ENCODE measurements at regions not wholly inside any gene's neighbourhood (a gene's known extent, or its start where the extent isn't known, plus 50 kb on each side); places are given as distances from the start of the nearest gene placed in this dataset.

- Histone ChIP-seq H3K79me2 (ENCODE audit: control insufficient read depth in 1 of 2, insufficient read depth in 2 of 2, low read length in 2 of 2) (no peaks in the 10 kb centered on the region), H2BK12ac (ENCODE audit: low read depth, low read length) (no peak overlapping the region), H3K9ac (replicated peaks in 1 of 4; ENCODE audit: extremely low read depth in 1 of 4, low read depth in 3 of 4, low read length in 3 of 4) (no peak overlapping the region), H3K79me1 (ENCODE audit: low read depth, low read length) (no peaks in the 10 kb centered on the region), H4K91ac (replicated peaks; ENCODE audit: insufficient read length, low read length) (no peak overlapping the region), H3K23ac (ENCODE audit: insufficient read length) (no peak overlapping the region), H2BK5ac (ENCODE audit: low read depth, low read length) (no peak overlapping the region), H3K9me3 (ENCODE audit: insufficient read depth in 2 of 2, low read depth in 1 of 2, low read length in 1 of 2) (0 out of 4 replicates have a peak, but pooled peaks cover 0 to 2% of the 10 kb centered on the region in 2 experiments), H3K23me2 (ENCODE audit: low read depth, low read length) (no peaks in the 10 kb centered on the region; the same call in 1 of the 2 replicates), H4K5ac (ENCODE audit: insufficient read length, low read depth, low read length) (no peak overlapping the region), H3K27ac (ENCODE audit: low read depth, low read length) (no peak overlapping the region), H2AK5ac (ENCODE audit: low read depth, low read length) (no peak overlapping the region), H3K4me1 (replicated peaks in 1 of 4; ENCODE audit: control insufficient read depth in 3 of 4, insufficient read depth in 4 of 4, low read length in 3 of 4) (peaks cover 0 to 2% (median 0%) of the 10 kb centered on the region in 4 experiments; a peak in 1 of 7 replicates), H3K18ac (ENCODE audit: extremely low read depth, low read length) (no peak overlapping the region), H3K4me2 (ENCODE audit: insufficient read depth in 1 of 2, low read depth in 2 of 2, low read length in 2 of 2) (no peak overlapping the region), H2BK120ac (replicated peaks; ENCODE audit: low read depth, low read length) (no peak overlapping the region), H3K36me3 (ENCODE audit: control insufficient read depth in 2 of 4, insufficient read depth in 4 of 4, low read length in 3 of 4) (no peaks in the 10 kb centered on the region), H3K4me3 (ENCODE audit: extremely low read depth in 1 of 4, insufficient read depth in 2 of 4, low read depth in 3 of 4, low read length in 4 of 4) (no peak overlapping the region), H2BK15ac (ENCODE audit: low read length) (no peak overlapping the region), H3K4ac (replicated peaks; ENCODE audit: insufficient read length, low read depth, low read length) (no peak overlapping the region), H2BK20ac (ENCODE audit: low read length) (no peak overlapping the region), H4K20me1 (replicated peaks in 1 of 2; ENCODE audit: control insufficient read depth in 1 of 2, insufficient read depth in 2 of 2, low read length in 2 of 2) (no peaks in the 10 kb centered on the region), H4K8ac (ENCODE audit: extremely low read depth, insufficient read depth, low read length) (no peak overlapping the region), H3K27me3 (replicated peaks in 1 of 4; ENCODE audit: control insufficient read depth in 3 of 4, extremely low read depth in 1 of 4, insufficient read depth in 3 of 4, low read length in 3 of 4) (no peaks in the 10 kb centered on the region), H3K56ac (replicated peaks; ENCODE audit: insufficient read length, low read depth, low read length) (no peak overlapping the region), H3K14ac (ENCODE audit: insufficient read length) (no peak overlapping the region), H2AFZ (ENCODE audit: low read length) (no peak overlapping the region)
- no peak for DNase-seq (ENCODE audit: low read depth in 1 of 2, low spot score in 2 of 2)
- ChIA-PET POLR2A (ENCODE audit: partially characterized antibody) (no interaction called here), CTCF (ENCODE audit: partially characterized antibody) (interaction anchor here (1.1 to 2.1 kb wide), 4 partner anchors 12 to 177 kb away, joined by 3 to 11 read pairs (median 4); no protein-coding TSS in a partner anchor)
- 94% methylated on average over 4 of the region's 4 CpGs; no CpG with 5 or more reads in 1 of the 2 experiments for WGBS, 2 experiments (ENCODE audit: extremely low coverage in 1 of 2, insufficient coverage in 1 of 2, insufficient read length in 1 of 2, insufficient replicate concordance in 2 of 2, low coverage in 1 of 2, low lambda C conversion rate in 2 of 2, missing lambda C conversion rate in 1 of 2)
- TF ChIP-seq TEAD4 (IDR thresholded peaks at IDR 0.05; ENCODE audit: low read depth, low read length) = no peak
- TF ChIP-seq MAFK (IDR thresholded peaks at IDR 0.05; ENCODE audit: low read depth, low read length) = no peak
- FAIRE-seq = no peak
Measured at GRCh38 chr15:79609506-79609905, 177.4 kb downstream of the MINAR1 start.

All from H1 (cell line).